GM12878 (cell line): ENCODE measurements at regions not wholly inside any gene's neighbourhood (a gene's known extent, or its start where the extent isn't known, plus 50 kb on each side); places are given as distances from the start of the nearest gene placed in this dataset.

Source experiments
- ATAC-seq: fragments of 200-7000 bp; cut with Tn5 transposase; 3 replicates; pipeline ENCODE4 v1.9.1; 2020; ENCODE audit warnings: mild to moderate bottlenecking, moderate library complexity
- BruUV-seq: library from RNA; stranded (reverse); fragments of 400-500 nt; replicated peaks from 2 replicates; lab custom pipeline; 2021; lab: Mats Ljungman, UMichigan
- CTCF ChIA-PET: fragments of 300-600 bp; sonication (Branson Sonifier 250); formaldehyde crosslinking; extraction: SDS; loops from one replicate; lab custom pipeline; 2021; ENCODE audit warnings: inconsistent platforms; lab: Yijun Ruan, JAX
- POLR2A ChIA-PET: fragments of 350-600 bp; formaldehyde crosslinking; extraction: SDS; loops from one replicate; lab custom pipeline; 2021; ENCODE audit warnings: inconsistent platforms; lab: Charles Lee
- RAD21 ChIA-PET: fragments of 300-600 bp; sonication (Branson Sonifier 250); formaldehyde crosslinking; loops from one replicate; lab custom pipeline; 2023; ENCODE audit warnings: antibody characterized with exemption; ENCODE audit not compliant: unreplicated experiment; lab: Charles Lee
- SMC1A ChIA-PET: fragments of 300-600 bp; sonication (Branson Sonifier 250); formaldehyde crosslinking; loops from one replicate; lab custom pipeline; 2023; ENCODE audit not compliant: unreplicated experiment, uncharacterized antibody; lab: Charles Lee
- DNase-seq: peaks from one replicate; pipeline ENCODE4 v3.0.0-alpha.2; 2011; ENCODE audit warnings: low read depth, low spot score
- FAIRE-seq: peaks from 3 replicates; lab custom pipeline; 2011; peaks lifted over from hg19 to GRCh38; lab: Jason Lieb, UNC
- H2AFZ ChIP-seq: 2 replicates; pipeline ENCODE4 v1.6.0; 2011; ENCODE audit warnings: low read depth, low read length, control low read depth; ENCODE audit not compliant: control insufficient read depth
- H3K27ac ChIP-seq: 2 replicates; pipeline ENCODE4 v1.5.1; 2011; ENCODE audit warnings: control low read depth; ENCODE audit not compliant: control insufficient read depth, insufficient read depth
- H3K27me3 ChIP-seq, 2 experiments: replicated peaks in 1 of 2; 2 replicates each; pipeline versions ENCODE4 v1.6.0 to v1.6.1; 2011; ENCODE audit warnings: low read length in 1 of 2; ENCODE audit not compliant: control insufficient read depth in 2 of 2, insufficient read depth in 2 of 2
- H3K36me3 ChIP-seq, 2 experiments: 2 replicates each; pipeline ENCODE4 v1.5.1; 2011; ENCODE audit warnings: low read length in 1 of 2; ENCODE audit not compliant: control insufficient read depth in 2 of 2, insufficient read depth in 2 of 2
- H3K4me1 ChIP-seq: 2 replicates; pipeline ENCODE4 v1.6.1; 2011; ENCODE audit warnings: mild to moderate bottlenecking, low read length, moderate library complexity, mixed read lengths; ENCODE audit not compliant: control insufficient read depth, insufficient read depth
- H3K4me2 ChIP-seq: 2 replicates; pipeline ENCODE4 v1.6.0; 2011; ENCODE audit warnings: control low read depth; ENCODE audit not compliant: control insufficient read depth, insufficient read depth
- H3K4me3 ChIP-seq: fragments of 200-600 bp; sonication (generic); 2 replicates; pipeline ENCODE4 v1.5.1; 2016
- H3K79me2 ChIP-seq: 2 replicates; pipeline ENCODE4 v1.6.0; 2011; ENCODE audit warnings: low read length; ENCODE audit not compliant: control insufficient read depth, insufficient read depth
- H3K9ac ChIP-seq: 2 replicates; pipeline ENCODE4 v1.8.0; 2011; ENCODE audit warnings: low read length, control low read depth, mixed read lengths; ENCODE audit not compliant: control insufficient read depth, insufficient read depth
- H3K9me3 ChIP-seq: replicated peaks from 3 replicates; pipeline ENCODE4 v1.5.1; 2011; ENCODE audit warnings: mild to moderate bottlenecking, low read length; ENCODE audit not compliant: control insufficient read depth, insufficient read depth
- H4K20me1 ChIP-seq: 2 replicates; pipeline ENCODE4 v1.6.0; 2011; ENCODE audit not compliant: control insufficient read depth, insufficient read depth
- CHD2 ChIP-seq: IDR thresholded peaks from 2 replicates; pipeline ENCODE4 v1.6.1; 2011; ENCODE audit warnings: low read depth, low read length, improper control_type of control experiment, borderline replicate concordance
- CREB1 ChIP-seq: IDR thresholded peaks from 2 replicates; pipeline ENCODE4 v1.6.1; 2012; ENCODE audit warnings: low read depth, mild to moderate bottlenecking, inconsistent platforms
- EP300 ChIP-seq, 2 experiments: fragments of 150-350 bp in 1 of 2; IDR thresholded peaks; 2 replicates each; pipeline ENCODE4 v1.6.1; 2011 to 2012; ENCODE audit warnings: low read depth in 2 of 2, low read length in 2 of 2, borderline replicate concordance in 1 of 2, improper control_type of control experiment in 1 of 2, inconsistent platforms in 1 of 2; ENCODE audit not compliant: control insufficient read depth in 1 of 2
- ETV6 ChIP-seq, 2 experiments: fragments of 450-650 bp in 1 of 2; IDR thresholded peaks in 1 of 2; conservative IDR thresholded peaks in 1 of 2; 2 replicates each; pipeline ENCODE4 v1.6.1; 2014; ENCODE audit warnings: antibody characterized with exemption in 1 of 2, borderline replicate concordance in 1 of 2, low read depth in 1 of 2, mild to moderate bottlenecking in 1 of 2, moderate library complexity in 1 of 2
- FOXK2 ChIP-seq: fragments of 450-650 bp; IDR thresholded peaks from 2 replicates; pipeline ENCODE4 v1.6.1; 2017; ENCODE audit warnings: mild to moderate bottlenecking, moderate library complexity
- IKZF2 ChIP-seq, 2 experiments: fragments of 450-650 bp; IDR thresholded peaks; 2 replicates each; pipeline ENCODE4 v1.6.1; 2017; ENCODE audit warnings: mild to moderate bottlenecking in 2 of 2, moderate library complexity in 2 of 2
- MEF2A ChIP-seq: IDR thresholded peaks from 2 replicates; pipeline ENCODE4 v1.6.1; 2011; ENCODE audit warnings: low read depth, mild to moderate bottlenecking, low read length, moderate library complexity; ENCODE audit not compliant: insufficient read depth
- MXI1 ChIP-seq: fragments of 150-350 bp; IDR thresholded peaks from 2 replicates; pipeline ENCODE4 v1.6.1; 2011; ENCODE audit warnings: low read depth, mild to moderate bottlenecking, inconsistent platforms, low read length, improper control_type of control experiment
- RELA ChIP-seq: fragments of 450-650 bp; IDR thresholded peaks from 2 replicates; pipeline ENCODE4 v1.8.0; 2014; ENCODE audit warnings: borderline replicate concordance; ENCODE audit not compliant: partially characterized antibody
- YBX1 ChIP-seq: fragments of 450-650 bp; IDR thresholded peaks from 2 replicates; pipeline ENCODE4 v1.6.1; 2016; ENCODE audit warnings: antibody characterized with exemption
- WGBS: methylation state at CpG from one replicate; pipeline ENCODE4 v1.1.6; 2016; ENCODE audit warnings: low lambda C conversion rate; ENCODE audit not compliant: insufficient replicate concordance, insufficient coverage; ENCODE audit errors: missing lambda C conversion rate; 5-methylcytosine and 5-hydroxymethylcytosine counted together
- in situ Hi-C: fragments of 300-500 bp; cut with MboI; formaldehyde crosslinking; loops from 9 replicates; pipeline ENCODE4 v1.14.3; 2018; ENCODE audit warnings: mixed read lengths
- intact Hi-C: fragments of 100-400 bp; cut with micrococcal nuclease; formaldehyde crosslinking; loops from one replicate; pipeline ENCODE4 v1.14.2; 2022; ENCODE audit not compliant: unreplicated experiment
- TF ChIP-seq, protein P1 (sequence below): IDR thresholded peaks from 2 replicates; pipeline ENCODE4 v1.6.1; 2012; ENCODE audit warnings: improper control_type of control experiment, low read depth, low read length; ENCODE audit not compliant: insufficient replicate concordance

GRCh38 chr18:64318547-64318946, 169.7 kb upstream of the LINC00305 start:
- ATAC-seq (no peak), FAIRE-seq (no peak), DNase-seq (no peak)
- no peak overlapping the region for H3K9ac ChIP-seq
- H3K9me3 ChIP-seq = no peaks in the 10 kb centered on the region
- no peaks in the 10 kb centered on the region for H3K79me2 ChIP-seq
- RAD21 ChIA-PET = no interaction called here
- POLR2A ChIA-PET = no interaction called here
- no peaks in the 10 kb centered on the region for H3K4me1 ChIP-seq
- 0% methylated on average over 1 of the region's 1 CpG for WGBS
- H3K4me3 ChIP-seq = no peak overlapping the region
- no peak overlapping the region for H3K4me2 ChIP-seq
- intact Hi-C loops = no loop called here
- H3K36me3 ChIP-seq = no peaks in the 10 kb centered on the region
- BruUV-seq = no TSS peak
- SMC1A ChIA-PET = no interaction called here
- in situ Hi-C loops = no loop called here
- H4K20me1 ChIP-seq = no peaks in the 10 kb centered on the region
- H2AFZ ChIP-seq = no peak overlapping the region
- H3K27ac ChIP-seq = no peak overlapping the region
- CTCF ChIA-PET = no interaction called here
- TF ChIP-seq RELA (no peak), CREB1 (no peak), CHD2 (no peak)
- no peaks in the 10 kb centered on the region for H3K27me3 ChIP-seq

GRCh38 chr18:64311859-64312258, 163.0 kb upstream of the LINC00305 start:
- BruUV-seq = no TSS peak
- ChIA-PET SMC1A (no interaction called here), POLR2A (no interaction called here), RAD21 (no interaction called here), CTCF (no interaction called here)
- H3K4me2 ChIP-seq = no peak overlapping the region
- WGBS = 24% methylated on average over 4 of the region's 4 CpGs
- no peak overlapping the region for H3K9ac ChIP-seq
- no peaks in the 10 kb centered on the region for H3K27me3 ChIP-seq
- no peak for FAIRE-seq
- no peak overlapping the region for H3K4me3 ChIP-seq
- no peak for TF ChIP-seq MXI1
- TF ChIP-seq IKZF2 (IDR thresholded peaks at IDR 0.05) = no peak
- TF ChIP-seq, protein P1, sequence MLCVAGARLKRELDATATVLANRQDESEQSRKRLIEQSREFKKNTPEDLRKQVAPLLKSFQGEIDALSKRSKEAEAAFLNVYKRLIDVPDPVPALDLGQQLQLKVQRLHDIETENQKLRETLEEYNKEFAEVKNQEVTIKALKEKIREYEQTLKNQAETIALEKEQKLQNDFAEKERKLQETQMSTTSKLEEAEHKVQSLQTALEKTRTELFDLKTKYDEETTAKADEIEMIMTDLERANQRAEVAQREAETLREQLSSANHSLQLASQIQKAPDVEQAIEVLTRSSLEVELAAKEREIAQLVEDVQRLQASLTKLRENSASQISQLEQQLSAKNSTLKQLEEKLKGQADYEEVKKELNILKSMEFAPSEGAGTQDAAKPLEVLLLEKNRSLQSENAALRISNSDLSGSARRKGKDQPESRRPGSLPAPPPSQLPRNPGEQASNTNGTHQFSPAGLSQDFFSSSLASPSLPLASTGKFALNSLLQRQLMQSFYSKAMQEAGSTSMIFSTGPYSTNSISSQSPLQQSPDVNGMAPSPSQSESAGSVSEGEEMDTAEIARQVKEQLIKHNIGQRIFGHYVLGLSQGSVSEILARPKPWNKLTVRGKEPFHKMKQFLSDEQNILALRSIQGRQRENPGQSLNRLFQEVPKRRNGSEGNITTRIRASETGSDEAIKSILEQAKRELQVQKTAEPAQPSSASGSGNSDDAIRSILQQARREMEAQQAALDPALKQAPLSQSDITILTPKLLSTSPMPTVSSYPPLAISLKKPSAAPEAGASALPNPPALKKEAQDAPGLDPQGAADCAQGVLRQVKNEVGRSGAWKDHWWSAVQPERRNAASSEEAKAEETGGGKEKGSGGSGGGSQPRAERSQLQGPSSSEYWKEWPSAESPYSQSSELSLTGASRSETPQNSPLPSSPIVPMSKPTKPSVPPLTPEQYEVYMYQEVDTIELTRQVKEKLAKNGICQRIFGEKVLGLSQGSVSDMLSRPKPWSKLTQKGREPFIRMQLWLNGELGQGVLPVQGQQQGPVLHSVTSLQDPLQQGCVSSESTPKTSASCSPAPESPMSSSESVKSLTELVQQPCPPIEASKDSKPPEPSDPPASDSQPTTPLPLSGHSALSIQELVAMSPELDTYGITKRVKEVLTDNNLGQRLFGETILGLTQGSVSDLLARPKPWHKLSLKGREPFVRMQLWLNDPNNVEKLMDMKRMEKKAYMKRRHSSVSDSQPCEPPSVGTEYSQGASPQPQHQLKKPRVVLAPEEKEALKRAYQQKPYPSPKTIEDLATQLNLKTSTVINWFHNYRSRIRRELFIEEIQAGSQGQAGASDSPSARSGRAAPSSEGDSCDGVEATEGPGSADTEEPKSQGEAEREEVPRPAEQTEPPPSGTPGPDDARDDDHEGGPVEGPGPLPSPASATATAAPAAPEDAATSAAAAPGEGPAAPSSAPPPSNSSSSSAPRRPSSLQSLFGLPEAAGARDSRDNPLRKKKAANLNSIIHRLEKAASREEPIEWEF = no peak
- TF ChIP-seq ETV6 (conservative IDR thresholded peaks at IDR 0.05 in 1 of 2, IDR thresholded peaks at IDR 0.05 in 1 of 2; ENCODE audit: borderline replicate concordance in 1 of 2, low read depth in 1 of 2) = no peak
- no peak for TF ChIP-seq FOXK2
- TF ChIP-seq MEF2A = no peak
- TF ChIP-seq EP300 (IDR thresholded peaks at IDR 0.05; ENCODE audit: borderline replicate concordance in 1 of 2, control insufficient read depth in 1 of 2, low read depth in 2 of 2, low read length in 2 of 2) = no peak
- TF ChIP-seq YBX1 = no peak
- H3K27ac ChIP-seq = no peak overlapping the region
- no peak overlapping the region for H2AFZ ChIP-seq
- H3K9me3 ChIP-seq = no peaks in the 10 kb centered on the region
- no peaks in the 10 kb centered on the region for H3K79me2 ChIP-seq
- intact Hi-C loops (no loop called here), in situ Hi-C loops (no loop called here)
- DNase-seq = no peak
- H3K36me3 ChIP-seq = no peaks in the 10 kb centered on the region
- no peaks in the 10 kb centered on the region for H3K4me1 ChIP-seq
- no peaks in the 10 kb centered on the region for H4K20me1 ChIP-seq
- ATAC-seq = no peak
